Endothelial cell of umbilical vein (primary cell): ENCODE measurements at regions not wholly inside any gene's neighbourhood (a gene's known extent, or its start where the extent isn't known, plus 50 kb on each side); places are given as distances from the start of the nearest gene placed in this dataset.

Experiments used
- BruUV-seq: library from RNA; stranded (reverse); fragments of 400-500 nt; replicated peaks from 2 replicates; lab custom pipeline; 2021; lab: Mats Ljungman, UMichigan
- CTCF ChIA-PET: fragments of 300-600, 350-600 bp; sonication (Branson Sonifier 250); formaldehyde crosslinking; loops from one replicate; lab custom pipeline; 2021; ENCODE audit warnings: antibody characterized with exemption, inconsistent platforms; lab: Charles Lee
- POLR2A ChIA-PET: fragments of 300-600, 350-600 bp; sonication (Branson Sonifier 250); formaldehyde crosslinking; loops from one replicate; lab custom pipeline; 2021; ENCODE audit warnings: antibody characterized with exemption, inconsistent platforms; lab: Charles Lee
- DNase-seq: peaks from one replicate; pipeline ENCODE4 v3.0.0-alpha.2; 2011; ENCODE audit warnings: low read depth, low spot score
- FAIRE-seq: peaks from 2 replicates; lab custom pipeline; 2011; peaks lifted over from hg19 to GRCh38; lab: Jason Lieb, UNC
- H2AFZ ChIP-seq: 2 replicates; pipeline ENCODE4 v1.6.0; 2012; ENCODE audit warnings: low read depth, low read length, control low read depth, inconsistent platforms
- H3K27ac ChIP-seq: 2 replicates; pipeline ENCODE4 v1.5.1; 2011; ENCODE audit warnings: low read depth, mild to moderate bottlenecking, control low read depth, low read length, moderate library complexity; ENCODE audit not compliant: insufficient read depth
- H3K27me3 ChIP-seq, 2 experiments: 2 replicates each; pipeline versions ENCODE4 v1.6.0 to v1.6.1; 2011; ENCODE audit warnings: low read length in 2 of 2, mixed read lengths in 1 of 2; ENCODE audit not compliant: control insufficient read depth in 2 of 2, insufficient read depth in 2 of 2
- H3K36me3 ChIP-seq, 2 experiments: 2 replicates in 1 of 2; 3 replicates in 1 of 2; pipeline ENCODE4 v1.5.1; 2011; ENCODE audit warnings: low read length in 2 of 2, mild to moderate bottlenecking in 1 of 2, moderate library complexity in 1 of 2; ENCODE audit not compliant: control insufficient read depth in 2 of 2, insufficient read depth in 2 of 2; ENCODE audit errors: extremely low read depth in 1 of 2
- H3K4me1 ChIP-seq: 3 replicates; pipeline ENCODE4 v1.5.1; 2011; ENCODE audit warnings: mild to moderate bottlenecking, low read length; ENCODE audit not compliant: control insufficient read depth, insufficient read depth; ENCODE audit errors: extremely low read depth
- H3K4me2 ChIP-seq: 2 replicates; pipeline ENCODE4 v1.6.1; 2011; ENCODE audit warnings: low read length, control low read depth, mixed read lengths; ENCODE audit not compliant: insufficient read depth
- H3K4me3 ChIP-seq, 3 experiments: fragments of 200-600 bp in 1 of 3; sonication (generic), shearing (Covaris generic) in 1 of 3; replicated peaks in 1 of 3; 2 replicates each; pipeline ENCODE4 v1.5.1; 2011 to 2016; ENCODE audit warnings: control low read depth in 3 of 3, low read length in 3 of 3, mild to moderate bottlenecking in 2 of 3, inconsistent platforms in 1 of 3, low read depth in 1 of 3, moderate library complexity in 1 of 3; ENCODE audit not compliant: insufficient read depth in 1 of 3
- H3K79me2 ChIP-seq: 2 replicates; pipeline ENCODE4 v1.6.0; 2012; ENCODE audit warnings: low read length, inconsistent platforms; ENCODE audit not compliant: control insufficient read depth, insufficient read depth
- H3K9ac ChIP-seq: replicated peaks from 2 replicates; pipeline ENCODE3; 2011; ENCODE audit warnings: low read length, control low read depth; ENCODE audit not compliant: insufficient read depth; ENCODE audit errors: extremely low read depth
- H3K9me1 ChIP-seq: replicated peaks from 3 replicates; pipeline ENCODE4 v1.6.0; 2011; ENCODE audit warnings: mild to moderate bottlenecking, low read length; ENCODE audit not compliant: control insufficient read depth, insufficient read depth; ENCODE audit errors: extremely low read depth
- H3K9me3 ChIP-seq: replicated peaks from 2 replicates; pipeline ENCODE4 v1.5.1; 2012; ENCODE audit warnings: low read length, inconsistent platforms; ENCODE audit not compliant: control insufficient read depth, insufficient read depth
- H4K20me1 ChIP-seq: replicated peaks from 2 replicates; pipeline ENCODE3; 2011; ENCODE audit warnings: mild to moderate bottlenecking, low read length; ENCODE audit not compliant: control insufficient read depth, insufficient read depth; ENCODE audit errors: extremely low read depth
- CTCF ChIP-seq, 2 donors: IDR thresholded peaks; 1 replicate in 1 of 2; 2 replicates in 1 of 2; pipeline ENCODE4 v1.5.1; 2011; ENCODE audit warnings: low read length in 2 of 2, mild to moderate bottlenecking in 2 of 2, moderate library complexity in 2 of 2, control low read depth in 1 of 2, inconsistent platforms in 1 of 2, low read depth in 1 of 2; ENCODE audit not compliant: insufficient read depth in 1 of 2; ENCODE audit errors: extremely low read depth in 1 of 2
- EZH2 ChIP-seq: IDR thresholded peaks from 2 replicates; pipeline ENCODE4 v1.6.1; 2012; ENCODE audit warnings: borderline replicate concordance, low read depth, mild to moderate bottlenecking, moderate library complexity, low read length, inconsistent platforms; ENCODE audit not compliant: severe bottlenecking
- FOS ChIP-seq: IDR thresholded peaks from 2 replicates; pipeline ENCODE4 v1.6.1; 2011; ENCODE audit warnings: mild to moderate bottlenecking, low read length, moderate library complexity, borderline replicate concordance; ENCODE audit not compliant: insufficient read depth
- GATA2 ChIP-seq: IDR thresholded peaks from 2 replicates; pipeline ENCODE4 v1.7.0; 2011; ENCODE audit warnings: low read depth, mild to moderate bottlenecking, moderate library complexity, mixed read lengths, low read length; ENCODE audit not compliant: insufficient read length, insufficient read depth
- JUN ChIP-seq: IDR thresholded peaks from 2 replicates; pipeline ENCODE4 v1.6.1; 2011; ENCODE audit warnings: borderline replicate concordance, low read depth; ENCODE audit not compliant: insufficient read length, insufficient read depth
- MYC ChIP-seq: IDR thresholded peaks from one replicate; pipeline ENCODE4 v1.6.1; 2011; ENCODE audit warnings: mild to moderate bottlenecking, low read depth, low read length
- POLR2A ChIP-seq: IDR thresholded peaks from 2 replicates; pipeline ENCODE4 v1.6.1; 2012; ENCODE audit warnings: low read depth, mild to moderate bottlenecking, control low read depth, low read length
- POLR2AphosphoS5 ChIP-seq: IDR thresholded peaks from 2 replicates; pipeline ENCODE4 v1.6.1; 2012; ENCODE audit warnings: low read depth, mild to moderate bottlenecking, control low read depth, low read length, moderate library complexity; ENCODE audit not compliant: insufficient read depth
- dilution Hi-C: fragments of 300-500 bp; cut with MboI; formaldehyde crosslinking; loops from one replicate; pipeline ENCODE4 v1.15.0; 2019; ENCODE audit warnings: low sequenced_read_pairs; ENCODE audit not compliant: extremely low pct_ligation_motif_present
- intact Hi-C: fragments of 100-400 bp; cut with micrococcal nuclease; formaldehyde crosslinking; loops from one replicate; pipeline ENCODE4 v1.10.0; 2022
- TF ChIP-seq, protein P1 (sequence below): IDR thresholded peaks from 2 replicates; pipeline ENCODE4 v1.6.1; 2011; ENCODE audit not compliant: insufficient read depth, insufficient read length

- intact Hi-C loops (no loop called here), dilution Hi-C loops (no loop called here)
- Histone ChIP-seq H3K79me2 (no peaks in the 10 kb centered on the region), H3K9me3 (no peaks in the 10 kb centered on the region), H4K20me1 (no peaks in the 10 kb centered on the region), H3K4me2 (no peak overlapping the region), H3K4me1 (no peaks in the 10 kb centered on the region), H3K27me3 (no peaks in the 10 kb centered on the region), H3K9me1 (peaks cover 2% of the 10 kb centered on the region), H3K36me3 (no peaks in the 10 kb centered on the region), H3K9ac (no peak overlapping the region), H3K4me3 (no peak overlapping the region), H3K27ac (no peak overlapping the region), H2AFZ (no peak overlapping the region)
- no peak for TF ChIP-seq FOS
- TF ChIP-seq, protein P1, sequence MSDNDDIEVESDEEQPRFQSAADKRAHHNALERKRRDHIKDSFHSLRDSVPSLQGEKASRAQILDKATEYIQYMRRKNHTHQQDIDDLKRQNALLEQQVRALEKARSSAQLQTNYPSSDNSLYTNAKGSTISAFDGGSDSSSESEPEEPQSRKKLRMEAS: no peak
- TF ChIP-seq CTCF (IDR thresholded peaks at IDR 0.05; ENCODE audit: extremely low read depth in 1 of 2, insufficient read depth in 1 of 2, low read depth in 1 of 2, low read length in 2 of 2): no peak
- no peak for TF ChIP-seq POLR2A
- TF ChIP-seq MYC: no peak
- TF ChIP-seq POLR2AphosphoS5: no peak
- no peak for TF ChIP-seq EZH2
- no peak for TF ChIP-seq GATA2
- TF ChIP-seq JUN: no peak
- DNase-seq (no peak), FAIRE-seq (no peak)
- ChIA-PET CTCF (no interaction called here), POLR2A (no interaction called here)
- BruUV-seq: no TSS peak
These were observed 55.6 kb upstream of the SEMA3E start for GRCh38 chr7:83704564-83704963.
